ENCODE measurements at regions not wholly inside any gene's neighbourhood (a gene's known extent, or its start where the extent isn't known, plus 50 kb on each side); places are given as distances from the start of the nearest gene placed in this dataset.

- no peaks in the 10 kb centered on the region for H3K27me3 ChIP-seq (ENCODE audit: control insufficient read depth, insufficient read depth, low read length)
- FAIRE-seq = no peak
- no peak for DNase-seq (ENCODE audit: low read depth)
- H3K36me3 ChIP-seq (ENCODE audit: control insufficient read depth, insufficient read depth, low read length) = no peaks in the 10 kb centered on the region
- no peak overlapping the region for H3K4me3 ChIP-seq (ENCODE audit: low read depth, low read length)
- no peak for TF ChIP-seq CTCF (IDR thresholded peaks at IDR 0.05; ENCODE audit: insufficient read depth, low read length, severe bottlenecking)
These were observed 144.6 kb downstream of the TPH2 start for GRCh38 chr12:72082986-72083820.

GRCh38 chr12:72084061-72084460 lies 145.4 kb downstream of the TPH2 start:
- no peak for FAIRE-seq
- no peak overlapping the region for H3K4me3 ChIP-seq (ENCODE audit: low read depth, low read length)
- TF ChIP-seq CTCF (IDR thresholded peaks at IDR 0.05; ENCODE audit: insufficient read depth, low read length, severe bottlenecking) = no peak
- DNase-seq (ENCODE audit: low read depth) = no peak
- no peaks in the 10 kb centered on the region for H3K27me3 ChIP-seq (ENCODE audit: control insufficient read depth, insufficient read depth, low read length)
- H3K36me3 ChIP-seq (ENCODE audit: control insufficient read depth, insufficient read depth, low read length) = no peaks in the 10 kb centered on the region

GRCh38 chr12:72084880-72085279 lies 146.2 kb downstream of the TPH2 start:
- H3K4me3 ChIP-seq (ENCODE audit: low read depth, low read length) = no peak overlapping the region
- TF ChIP-seq CTCF (IDR thresholded peaks at IDR 0.05; ENCODE audit: insufficient read depth, low read length, severe bottlenecking) = no peak
- H3K27me3 ChIP-seq (ENCODE audit: control insufficient read depth, insufficient read depth, low read length) = no peaks in the 10 kb centered on the region
- FAIRE-seq (no peak), DNase-seq (ENCODE audit: low read depth) (no peak)
- H3K36me3 ChIP-seq (ENCODE audit: control insufficient read depth, insufficient read depth, low read length) = no peaks in the 10 kb centered on the region

GRCh38 chr12:72089678-72090077 lies 151.0 kb downstream of the TPH2 start:
- TF ChIP-seq CTCF (IDR thresholded peaks at IDR 0.05; ENCODE audit: insufficient read depth, low read length, severe bottlenecking) = no peak
- no peak overlapping the region for H3K4me3 ChIP-seq (ENCODE audit: low read depth, low read length)
- FAIRE-seq (no peak), DNase-seq (ENCODE audit: low read depth) (no peak)
- no peaks in the 10 kb centered on the region for H3K27me3 ChIP-seq (ENCODE audit: control insufficient read depth, insufficient read depth, low read length)
- H3K36me3 ChIP-seq (ENCODE audit: control insufficient read depth, insufficient read depth, low read length) = no peaks in the 10 kb centered on the region

- DNase-seq (ENCODE audit: low read depth) = no peak
- no peaks in the 10 kb centered on the region for H3K36me3 ChIP-seq (ENCODE audit: control insufficient read depth, insufficient read depth, low read length)
- no peaks in the 10 kb centered on the region for H3K27me3 ChIP-seq (ENCODE audit: control insufficient read depth, insufficient read depth, low read length)
- no peak for FAIRE-seq
- no peak for TF ChIP-seq CTCF (IDR thresholded peaks at IDR 0.05; ENCODE audit: insufficient read depth, low read length, severe bottlenecking)
- H3K4me3 ChIP-seq (ENCODE audit: low read depth, low read length) = no peak overlapping the region
These were observed 154.8 kb downstream of the TPH2 start for GRCh38 chr12:72093424-72093823.

GRCh38 chr12:72093930-72094329 lies 155.3 kb downstream of the TPH2 start:
- FAIRE-seq (peak; percentile 66), DNase-seq (ENCODE audit: low read depth) (no peak)
- Histone ChIP-seq H3K36me3 (ENCODE audit: control insufficient read depth, insufficient read depth, low read length) (no peaks in the 10 kb centered on the region), H3K4me3 (ENCODE audit: low read depth, low read length) (no peak overlapping the region), H3K27me3 (ENCODE audit: control insufficient read depth, insufficient read depth, low read length) (no peaks in the 10 kb centered on the region)
- no peak for TF ChIP-seq CTCF (IDR thresholded peaks at IDR 0.05; ENCODE audit: insufficient read depth, low read length, severe bottlenecking)

All from bronchial epithelial cell (primary cell).